GM12864 (cell line): ENCODE measurements at regions not wholly inside any gene's neighbourhood (a gene's known extent, or its start where the extent isn't known, plus 50 kb on each side); places are given as distances from the start of the nearest gene placed in this dataset.

Experiments used
- DNase-seq: peaks from one replicate; pipeline ENCODE4 v3.0.0-alpha.2; 2011; ENCODE audit warnings: low read depth
- H3K4me3 ChIP-seq: 2 replicates; pipeline ENCODE4 v1.5.1; 2011; ENCODE audit warnings: mild to moderate bottlenecking, low read depth, low read length, control low read depth
- CTCF ChIP-seq: IDR thresholded peaks from 2 replicates; pipeline ENCODE4 v1.5.1; 2011; ENCODE audit warnings: low read depth, mild to moderate bottlenecking, moderate library complexity, low read length, control low read depth, inconsistent platforms; ENCODE audit errors: missing control alignments

- peak; percentile 71 for DNase-seq
- TF ChIP-seq CTCF, result peak; percentile 2
- no peak overlapping the region for H3K4me3 ChIP-seq
These were observed 100.7 kb downstream of the ASB7 start for GRCh38 chr15:100703032-100703578.

GRCh38 chr15:100703671-100704070 lies 101.3 kb downstream of the ASB7 start:
- H3K4me3 ChIP-seq, result no peak overlapping the region
- TF ChIP-seq CTCF, result no peak
- DNase-seq, result no peak

GRCh38 chr15:100704281-100705055 lies 102.1 kb downstream of the ASB7 start:
- no peak for DNase-seq
- TF ChIP-seq CTCF, result no peak
- H3K4me3 ChIP-seq, result no peak overlapping the region

DNA sequence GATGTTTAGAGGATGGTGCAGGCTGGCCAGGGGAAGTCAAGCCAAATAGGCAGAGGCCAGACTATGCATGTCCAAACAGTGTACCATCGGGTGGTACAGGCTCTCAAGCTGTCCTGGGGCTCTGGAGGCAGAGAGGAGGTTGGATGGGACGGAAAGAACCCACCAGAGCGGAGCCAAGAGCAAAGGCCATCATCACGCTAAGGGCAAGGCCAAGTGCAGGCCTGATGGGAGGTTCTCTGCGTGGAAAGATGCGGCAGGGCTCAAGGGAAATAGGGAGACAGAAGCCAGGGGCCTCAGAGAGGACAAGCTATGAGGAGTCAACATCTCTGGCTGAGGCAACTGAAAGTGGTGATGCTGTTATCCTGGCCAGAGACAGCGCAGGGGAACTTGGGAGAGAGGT lies 102.7 kb downstream of the ASB7 start:
- no peak for TF ChIP-seq CTCF
- H3K4me3 ChIP-seq, result no peak overlapping the region
- no peak for DNase-seq

GRCh38 chr15:100705841-100706240 lies 103.5 kb downstream of the ASB7 start:
- no peak for DNase-seq
- no peak overlapping the region for H3K4me3 ChIP-seq
- TF ChIP-seq CTCF, result no peak

DNA sequence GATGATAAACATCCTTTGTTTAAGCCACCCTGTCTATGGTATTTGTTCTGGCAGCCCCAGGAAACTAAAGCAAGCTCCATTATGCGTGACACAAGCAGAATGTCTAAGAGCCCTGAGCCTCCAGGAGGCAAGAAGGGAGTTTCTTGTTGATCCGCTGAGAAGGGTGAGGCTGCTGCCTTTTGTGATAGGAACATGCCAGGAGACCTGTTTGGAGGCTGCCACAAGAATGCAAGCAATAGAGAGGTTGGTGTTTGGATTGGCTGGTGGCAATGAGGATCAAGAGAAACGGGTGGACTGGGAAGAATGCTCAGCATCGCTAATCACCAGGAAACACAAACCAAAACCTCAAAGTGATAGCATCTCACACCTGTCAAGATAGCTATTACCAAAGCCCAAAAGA lies 104.8 kb downstream of the ASB7 start:
- no peak for TF ChIP-seq CTCF
- H3K4me3 ChIP-seq, result no peak overlapping the region
- no peak for DNase-seq

DNA sequence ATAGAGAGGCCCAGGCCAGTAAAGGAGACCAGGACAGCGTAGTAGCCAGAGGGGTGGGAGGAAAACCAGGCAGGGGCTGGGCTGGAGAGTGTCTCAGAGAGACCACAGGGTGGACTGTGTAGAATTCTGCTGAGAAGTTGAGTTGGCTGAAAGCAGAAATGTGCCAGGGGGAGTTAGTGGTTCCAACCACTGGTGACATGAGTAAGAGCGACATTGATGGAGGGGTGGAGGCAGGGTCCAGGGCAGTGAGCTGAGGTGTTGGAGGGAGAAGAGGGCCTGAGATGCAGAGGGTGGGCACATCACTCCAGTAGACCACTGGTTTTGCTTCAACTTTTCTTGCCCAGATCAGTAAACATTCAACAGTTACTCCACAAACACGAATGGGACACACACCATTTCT lies 106.5 kb downstream of the ASB7 start:
- DNase-seq, result no peak
- no peak overlapping the region for H3K4me3 ChIP-seq
- TF ChIP-seq CTCF, result no peak
